ENCODE measurements at regions not wholly inside any gene's neighbourhood (a gene's known extent, or its start where the extent isn't known, plus 50 kb on each side); places are given as distances from the start of the nearest gene placed in this dataset.

DNA sequence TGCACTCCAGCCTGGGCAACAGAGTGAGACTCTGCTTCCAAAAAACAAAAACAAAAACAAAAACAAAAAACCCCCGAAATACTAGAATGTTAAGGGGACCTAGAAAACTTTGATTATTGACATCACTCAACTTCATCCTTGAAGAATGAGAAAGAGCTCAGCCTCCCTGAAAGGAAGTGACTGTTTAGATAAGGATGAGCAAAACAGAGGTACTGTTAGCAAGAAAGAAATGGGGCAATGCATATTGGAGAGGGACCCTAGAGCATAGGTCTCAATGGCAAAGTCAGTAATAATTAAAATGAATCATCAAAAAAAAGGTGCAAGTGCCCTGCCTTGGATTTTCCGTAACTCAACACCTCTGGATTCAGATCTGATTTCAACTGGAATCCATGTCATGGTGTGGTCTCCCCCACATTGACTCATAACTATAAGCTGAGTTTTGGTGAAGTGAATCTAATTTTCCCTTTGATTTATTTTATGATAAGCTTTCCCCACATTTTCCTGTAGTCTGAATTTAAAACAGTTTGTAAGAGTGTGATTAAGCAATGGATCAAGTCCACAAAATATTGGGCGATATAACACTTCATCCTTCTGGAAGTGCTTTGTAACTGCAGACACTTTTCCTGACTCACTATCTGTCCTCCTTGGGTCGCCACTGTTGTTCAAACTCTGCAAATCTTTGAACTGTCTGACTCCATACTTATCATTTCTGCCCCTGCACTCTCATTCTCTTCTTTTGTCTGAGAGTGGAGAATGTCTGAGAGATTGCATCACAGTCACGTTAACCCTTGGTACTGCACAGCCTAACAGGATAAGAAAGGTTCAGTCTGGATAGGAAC, 224.8 kb upstream of the LYZL1 start:
- TF ChIP-seq CTCF (optimal IDR thresholded peaks at IDR 0.05 in 1 of 3, IDR thresholded peaks at IDR 0.05 in 1 of 3, conservative IDR thresholded peaks at IDR 0.05 in 1 of 3; ENCODE audit: extremely low read depth in 1 of 3, insufficient read depth in 2 of 3, low read length in 3 of 3) (no peak), EZH2 (IDR thresholded peaks at IDR 0.05; ENCODE audit: low read length) (no peak)
